HG03432 (cell line): ENCODE measurements at regions not wholly inside any gene's neighbourhood (a gene's known extent, or its start where the extent isn't known, plus 50 kb on each side); places are given as distances from the start of the nearest gene placed in this dataset.
A peak's percentile ranks its signal among the peaks of the same experiment; 100 is the strongest.
"Not testable (repeated sequence)": the region's sequence is repeated elsewhere in the genome, so short reads cannot be mapped to it uniquely, and the experiment has no call there.

Source experiments
- ATAC-seq: cut with Tn5 transposase; IDR thresholded peaks from one replicate; pipeline ENCODE4 v1.9.1; 2021; ENCODE audit warnings: mild to moderate bottlenecking, moderate library complexity; ENCODE audit not compliant: unreplicated experiment

DNA sequence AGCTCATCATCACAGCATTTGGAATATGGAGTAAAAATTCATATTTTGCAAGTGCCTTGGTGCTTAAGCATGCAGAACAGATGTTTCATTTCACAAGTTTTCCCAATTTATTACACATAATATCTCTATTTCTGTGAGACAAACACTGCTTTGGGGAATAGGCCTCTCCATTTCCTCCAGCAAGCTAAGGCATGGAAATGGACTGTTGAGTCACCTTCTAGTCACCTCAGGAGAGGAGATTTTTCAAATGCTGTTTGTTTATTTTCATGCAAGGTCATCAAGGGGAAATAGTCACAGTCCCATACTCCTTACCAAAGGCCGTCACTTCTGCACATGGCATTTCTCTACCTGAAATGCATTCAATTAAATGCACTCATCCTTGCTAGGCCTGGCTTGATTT lies 57.4 kb upstream of the NUTM2D start:
- ATAC-seq = not testable (repeated sequence)

DNA sequence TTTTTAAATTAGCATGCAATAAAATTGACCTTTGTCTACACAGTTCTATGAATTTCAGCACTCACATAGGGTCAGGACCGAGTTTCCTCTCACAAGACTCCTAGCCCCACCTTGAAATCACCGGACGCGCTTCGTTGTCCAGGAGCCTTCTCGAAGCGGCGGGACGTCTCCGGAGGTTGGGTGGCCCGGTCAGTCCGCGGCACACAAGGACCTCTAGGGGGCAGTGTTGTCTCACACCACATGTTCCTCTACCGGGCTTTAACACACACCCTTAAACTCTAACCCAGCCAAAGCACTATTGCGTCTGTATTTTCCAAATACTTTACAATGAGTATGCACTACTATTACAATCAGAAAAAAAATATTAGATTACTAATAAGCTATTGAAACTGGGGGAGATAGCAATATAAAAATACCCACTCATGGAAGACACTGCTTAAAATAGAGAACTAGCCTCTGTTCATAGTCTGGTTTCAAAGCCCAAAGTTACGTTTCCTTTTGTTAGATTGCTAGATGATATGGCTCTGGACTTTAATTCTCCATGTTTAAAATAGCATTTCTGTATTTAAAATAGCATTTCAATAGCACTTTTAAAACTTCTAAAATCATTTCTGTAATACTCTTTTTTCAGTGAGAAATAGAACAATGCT lies 56.0 kb upstream of the NUTM2D start:
- peak; percentile 96 for ATAC-seq

DNA sequence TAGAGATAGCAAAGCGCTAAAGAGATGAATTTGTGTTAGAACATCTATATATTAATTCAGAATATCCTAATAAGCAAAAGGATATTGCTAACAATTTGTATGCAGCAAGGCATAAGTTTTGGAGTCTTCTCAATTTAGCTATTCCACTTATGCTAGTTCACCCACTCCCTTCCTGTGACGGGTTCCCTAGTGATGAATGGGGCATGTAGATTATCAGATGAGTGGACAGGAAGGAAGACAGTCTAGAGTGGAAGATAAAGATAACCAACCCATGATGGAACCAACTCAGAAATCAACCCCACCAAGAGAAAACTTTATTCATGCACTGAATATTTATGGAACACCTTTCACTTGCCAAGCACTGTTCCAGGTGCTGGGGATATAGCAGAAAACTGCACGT lies 55.4 kb upstream of the NUTM2D start:
- not testable (repeated sequence) for ATAC-seq

DNA sequence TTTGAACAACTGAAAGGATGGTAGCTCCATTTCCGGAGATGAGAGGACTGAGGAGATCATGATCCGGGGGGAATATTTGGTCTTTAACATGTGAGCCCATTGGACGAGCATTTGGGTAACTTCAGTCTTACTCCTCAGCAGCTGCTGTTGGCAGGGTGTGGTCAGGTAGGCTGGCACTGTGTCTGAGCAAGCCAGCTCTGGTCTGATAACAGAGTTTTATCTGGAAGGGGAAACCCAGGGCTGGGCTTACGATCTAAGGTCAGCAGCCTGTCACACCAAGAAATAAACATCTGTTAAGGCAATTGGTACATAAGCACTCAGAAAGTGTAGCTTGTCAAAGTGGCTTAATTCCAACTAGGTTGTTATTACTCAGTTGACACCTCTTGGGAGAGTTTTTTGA lies 53.8 kb upstream of the NUTM2D start:
- not testable (repeated sequence) for ATAC-seq

DNA sequence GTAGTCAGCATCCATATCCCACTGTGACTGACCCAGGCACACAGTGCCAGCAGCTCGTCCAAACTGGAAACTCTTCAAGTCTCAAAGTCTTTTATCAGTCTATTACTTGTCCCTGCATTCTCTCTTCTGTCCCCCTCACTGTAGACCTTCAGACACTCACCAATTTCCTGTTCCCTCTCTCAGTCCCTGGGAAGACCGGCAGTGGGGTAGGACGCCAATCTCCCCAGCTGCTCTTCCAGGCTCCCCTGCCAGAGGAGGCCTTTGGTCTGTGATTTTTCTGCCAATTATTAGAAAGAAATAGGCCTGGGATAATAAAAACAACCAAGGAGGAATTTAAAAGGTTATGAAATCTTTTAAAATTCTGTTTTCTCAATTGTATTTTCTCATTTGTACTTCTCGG lies 50.9 kb upstream of the NUTM2D start:
- ATAC-seq = not testable (repeated sequence)
